H1 (cell line): ENCODE measurements at regions not wholly inside any gene's neighbourhood (a gene's known extent, or its start where the extent isn't known, plus 50 kb on each side); places are given as distances from the start of the nearest gene placed in this dataset.

Experiments used
- CBX5 ChIP-seq: fragments of 300-800, 300-1000 bp; sonication (generic); IDR thresholded peaks from 2 replicates; pipeline ENCODE4 v1.7.1; 2016; ENCODE audit warnings: antibody characterized with exemption, low read length, low read depth
- EP300 ChIP-seq, 2 experiments: IDR thresholded peaks; 1 replicate in 1 of 2; 2 replicates in 1 of 2; pipeline ENCODE4 v1.6.1; 2011 to 2012; ENCODE audit warnings: low read depth in 2 of 2, low read length in 2 of 2, mild to moderate bottlenecking in 2 of 2, borderline replicate concordance in 1 of 2, inconsistent platforms in 1 of 2, moderate library complexity in 1 of 2
- HDAC2 ChIP-seq, 2 experiments: fragments of 300-600 bp in 1 of 2; sonication (generic) in 1 of 2; IDR thresholded peaks; 2 replicates each; pipeline ENCODE4 v1.6.1; 2011 to 2012; ENCODE audit warnings: low read depth in 2 of 2, low read length in 2 of 2, mild to moderate bottlenecking in 2 of 2, moderate library complexity in 2 of 2, borderline replicate concordance in 1 of 2, inconsistent platforms in 1 of 2
- JUND ChIP-seq: IDR thresholded peaks from 2 replicates; pipeline ENCODE4 v1.6.1; 2011; ENCODE audit warnings: mild to moderate bottlenecking, improper control_type of control experiment, low read length
- NRF1 ChIP-seq: IDR thresholded peaks from 2 replicates; pipeline ENCODE4 v1.6.1; 2011; ENCODE audit warnings: mild to moderate bottlenecking, low read depth, low read length, improper control_type of control experiment
- POLR2AphosphoS5 ChIP-seq: IDR thresholded peaks from 2 replicates; pipeline ENCODE4 v1.6.1; 2011; ENCODE audit warnings: low read depth, low read length
- RNF2 ChIP-seq: fragments of 200-900, 300-1000 bp; sonication (generic); IDR thresholded peaks from 2 replicates; pipeline ENCODE4 v1.7.1; 2016; ENCODE audit warnings: borderline replicate concordance, low read depth, mild to moderate bottlenecking, antibody characterized with exemption, low read length; ENCODE audit not compliant: poor library complexity, severe bottlenecking; ENCODE audit errors: missing control alignments
- TF ChIP-seq, protein P1 (sequence below), 3 experiments: IDR thresholded peaks; 1 replicate in 2 of 3; 2 replicates in 1 of 3; pipeline versions ENCODE4 v1.5.1 to v1.6.1; 2011; ENCODE audit warnings: low read length in 3 of 3, mild to moderate bottlenecking in 3 of 3, inconsistent platforms in 2 of 3, low read depth in 1 of 3, moderate library complexity in 1 of 3; ENCODE audit not compliant: insufficient read depth in 1 of 3; ENCODE audit errors: control extremely low read depth in 1 of 3

DNA sequence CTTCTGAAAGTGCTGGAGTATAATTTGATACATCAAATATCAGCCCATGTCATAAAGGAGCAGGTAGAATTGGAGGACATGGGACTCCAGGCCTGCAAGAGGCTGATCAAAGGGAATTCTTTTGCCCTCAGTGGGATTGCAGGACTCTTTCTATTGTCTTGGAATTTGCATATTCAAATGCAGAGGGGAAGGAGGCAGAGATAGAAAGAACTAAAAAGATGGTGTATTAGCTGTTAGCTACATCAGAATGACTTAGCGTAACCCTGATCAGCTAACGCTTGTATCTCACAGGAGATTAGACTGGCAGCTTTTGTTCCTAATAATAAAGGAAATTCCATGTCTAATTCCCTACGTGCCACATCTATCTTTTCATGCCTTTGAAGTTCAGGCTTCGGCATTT lies 1014.7 kb upstream of the RBFOX1 start:
- no peak for TF ChIP-seq RNF2
- TF ChIP-seq NRF1 = no peak
- TF ChIP-seq CBX5 = no peak
- TF ChIP-seq, protein P1, sequence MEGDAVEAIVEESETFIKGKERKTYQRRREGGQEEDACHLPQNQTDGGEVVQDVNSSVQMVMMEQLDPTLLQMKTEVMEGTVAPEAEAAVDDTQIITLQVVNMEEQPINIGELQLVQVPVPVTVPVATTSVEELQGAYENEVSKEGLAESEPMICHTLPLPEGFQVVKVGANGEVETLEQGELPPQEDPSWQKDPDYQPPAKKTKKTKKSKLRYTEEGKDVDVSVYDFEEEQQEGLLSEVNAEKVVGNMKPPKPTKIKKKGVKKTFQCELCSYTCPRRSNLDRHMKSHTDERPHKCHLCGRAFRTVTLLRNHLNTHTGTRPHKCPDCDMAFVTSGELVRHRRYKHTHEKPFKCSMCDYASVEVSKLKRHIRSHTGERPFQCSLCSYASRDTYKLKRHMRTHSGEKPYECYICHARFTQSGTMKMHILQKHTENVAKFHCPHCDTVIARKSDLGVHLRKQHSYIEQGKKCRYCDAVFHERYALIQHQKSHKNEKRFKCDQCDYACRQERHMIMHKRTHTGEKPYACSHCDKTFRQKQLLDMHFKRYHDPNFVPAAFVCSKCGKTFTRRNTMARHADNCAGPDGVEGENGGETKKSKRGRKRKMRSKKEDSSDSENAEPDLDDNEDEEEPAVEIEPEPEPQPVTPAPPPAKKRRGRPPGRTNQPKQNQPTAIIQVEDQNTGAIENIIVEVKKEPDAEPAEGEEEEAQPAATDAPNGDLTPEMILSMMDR (IDR thresholded peaks at IDR 0.05; ENCODE audit: control extremely low read depth in 1 of 3, insufficient read depth in 1 of 3, low read depth in 1 of 3, low read length in 3 of 3) = no peak
- no peak for TF ChIP-seq EP300 (IDR thresholded peaks at IDR 0.05; ENCODE audit: borderline replicate concordance in 1 of 2, low read depth in 2 of 2, low read length in 2 of 2)
- no peak for TF ChIP-seq JUND
- no peak for TF ChIP-seq HDAC2 (IDR thresholded peaks at IDR 0.05; ENCODE audit: borderline replicate concordance in 1 of 2, low read depth in 2 of 2, low read length in 2 of 2)
- no peak for TF ChIP-seq POLR2AphosphoS5
